GM18507 (cell line): ENCODE measurements at regions not wholly inside any gene's neighbourhood (a gene's known extent, or its start where the extent isn't known, plus 50 kb on each side); places are given as distances from the start of the nearest gene placed in this dataset.

ENCODE experiments used
- DNase-seq: peaks from one replicate; pipeline ENCODE4 v3.0.0; 2011; ENCODE audit warnings: low read depth; ENCODE audit not compliant: insufficient read length; ENCODE audit errors: extremely low spot score
- FAIRE-seq: peaks from 2 replicates; lab custom pipeline; 2011; peaks lifted over from hg19 to GRCh38; lab: Jason Lieb, UNC

DNA sequence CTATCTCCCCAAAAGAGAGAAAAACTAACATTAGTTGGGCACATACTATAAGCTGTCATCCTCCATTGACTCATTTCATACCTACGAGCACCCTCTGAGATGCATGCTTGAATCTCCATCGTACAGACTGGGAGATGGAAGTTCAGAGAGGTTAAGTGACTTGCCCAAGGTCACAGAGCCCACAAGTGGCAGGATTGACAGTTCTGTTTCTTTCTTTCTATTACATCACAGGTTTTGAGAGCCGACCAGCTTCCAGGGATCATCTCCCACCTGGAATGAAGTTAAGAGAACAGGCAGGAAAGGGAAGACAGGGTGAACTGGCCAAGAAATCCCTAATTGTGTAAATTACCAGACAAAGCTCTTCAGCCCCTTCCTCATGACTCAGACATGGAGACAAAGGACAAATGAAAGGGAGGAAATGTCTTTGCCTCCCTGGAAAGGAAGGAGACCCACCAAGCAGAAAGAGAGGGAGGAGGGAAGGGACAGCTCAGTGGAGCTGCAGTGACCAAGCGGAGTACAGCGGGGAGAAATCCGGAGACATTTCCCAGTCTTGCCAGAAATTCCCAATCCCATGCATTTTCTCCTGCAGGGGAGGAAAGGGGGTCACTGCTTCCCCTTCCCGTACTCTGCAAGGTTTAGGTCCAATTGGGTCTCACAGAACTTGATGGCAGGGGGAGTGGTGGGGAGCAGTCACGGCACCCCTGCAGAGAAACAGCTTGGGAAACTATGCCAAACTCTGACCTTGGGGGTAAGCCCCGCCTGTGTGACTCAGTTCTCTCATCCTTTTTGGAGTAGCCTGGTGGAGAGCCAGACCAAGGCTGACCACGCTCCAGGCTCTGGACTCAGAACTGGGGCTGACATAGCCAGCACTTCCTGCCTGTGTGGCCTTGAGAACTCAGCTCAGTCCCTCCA, 154.3 kb downstream of the ANKRD60 start:
- no peak for FAIRE-seq
- no peak for DNase-seq

DNA sequence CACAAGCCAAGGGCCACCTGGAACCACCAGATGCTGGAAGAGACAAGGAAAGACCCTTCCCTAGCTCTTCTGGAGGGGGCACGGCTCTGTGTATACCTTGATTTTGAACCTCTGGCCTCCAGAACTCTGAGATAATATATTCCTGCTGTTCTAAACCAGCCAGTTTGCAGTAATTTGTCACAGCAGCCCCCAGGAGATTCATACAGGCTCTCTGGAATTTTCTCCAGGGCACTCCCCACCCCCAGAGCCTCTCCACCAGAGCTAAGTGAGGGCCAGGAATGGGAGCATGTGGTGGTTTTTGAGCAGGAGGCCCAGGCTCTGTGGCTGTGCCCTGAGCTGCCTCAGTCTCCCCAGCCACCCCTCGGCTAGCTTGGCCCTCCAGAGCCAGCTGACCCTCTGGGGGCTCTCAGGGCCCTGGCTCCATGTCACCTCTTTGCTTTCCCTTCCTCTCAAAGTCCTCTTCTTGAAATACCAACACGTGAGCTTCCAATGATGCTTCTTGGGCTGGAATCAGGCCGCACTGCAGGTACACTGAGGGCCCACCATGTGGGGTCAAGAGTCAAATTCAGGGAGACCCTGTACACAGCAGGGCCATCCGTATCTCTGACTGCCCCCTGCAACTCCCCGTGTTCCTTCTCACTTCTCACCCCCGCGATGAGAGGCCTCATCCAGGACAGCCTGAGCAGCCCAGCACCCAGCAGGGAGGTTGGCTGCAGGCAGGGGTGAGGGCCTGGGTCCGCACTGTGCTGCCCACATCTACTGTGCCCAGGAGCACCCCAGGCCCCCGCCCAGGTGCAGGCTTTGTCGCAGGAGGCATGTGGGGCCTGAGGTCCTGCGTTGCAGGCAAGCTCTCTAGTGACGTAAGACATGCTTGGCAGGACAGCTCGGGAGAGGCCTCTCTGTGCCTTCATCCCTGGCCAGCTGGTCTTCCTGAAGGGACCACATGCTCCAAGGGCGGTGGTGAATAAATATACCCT, 155.5 kb downstream of the ANKRD60 start:
- no peak for FAIRE-seq
- DNase-seq, result no peak

DNA sequence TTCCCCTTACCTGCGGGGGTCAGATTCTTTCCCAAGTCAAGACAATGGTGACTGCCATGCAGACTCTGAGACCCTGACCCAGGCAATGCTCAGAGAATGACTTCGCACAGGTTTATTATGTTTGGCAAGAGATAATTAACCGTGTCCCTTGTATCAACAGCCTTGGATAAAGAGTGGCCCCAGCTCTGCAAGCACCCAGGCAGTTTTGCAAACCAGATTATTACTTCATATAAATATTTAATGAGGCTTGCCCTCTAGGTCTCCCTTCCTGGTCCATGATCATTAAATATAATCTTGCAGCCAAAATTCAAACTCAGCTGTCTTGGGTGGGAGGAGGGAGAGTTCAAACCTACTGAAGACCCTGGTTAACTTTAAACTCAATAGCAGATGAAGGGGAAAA, 156.5 kb downstream of the ANKRD60 start:
- DNase-seq (no peak), FAIRE-seq (no peak)

DNA sequence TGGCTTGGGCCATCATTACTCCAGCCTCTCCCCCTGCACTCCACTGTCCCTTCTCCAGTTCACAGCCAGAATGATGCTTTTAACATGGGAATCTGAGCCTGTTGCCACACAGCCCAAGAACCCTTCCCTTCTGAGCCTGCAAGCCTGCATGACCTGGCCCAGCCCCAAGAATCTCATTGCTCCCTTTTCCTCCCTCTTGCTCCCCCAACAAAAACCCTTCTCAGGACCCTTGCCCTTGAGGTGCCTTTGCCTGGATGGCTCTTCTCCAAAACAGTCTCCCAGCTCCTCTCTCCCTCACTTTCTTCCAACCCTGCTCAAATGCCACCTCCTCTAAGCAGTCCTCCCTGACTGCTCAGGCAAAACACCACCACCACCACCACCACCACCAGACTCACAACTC, 157.2 kb downstream of the ANKRD60 start:
- no peak for FAIRE-seq

DNA sequence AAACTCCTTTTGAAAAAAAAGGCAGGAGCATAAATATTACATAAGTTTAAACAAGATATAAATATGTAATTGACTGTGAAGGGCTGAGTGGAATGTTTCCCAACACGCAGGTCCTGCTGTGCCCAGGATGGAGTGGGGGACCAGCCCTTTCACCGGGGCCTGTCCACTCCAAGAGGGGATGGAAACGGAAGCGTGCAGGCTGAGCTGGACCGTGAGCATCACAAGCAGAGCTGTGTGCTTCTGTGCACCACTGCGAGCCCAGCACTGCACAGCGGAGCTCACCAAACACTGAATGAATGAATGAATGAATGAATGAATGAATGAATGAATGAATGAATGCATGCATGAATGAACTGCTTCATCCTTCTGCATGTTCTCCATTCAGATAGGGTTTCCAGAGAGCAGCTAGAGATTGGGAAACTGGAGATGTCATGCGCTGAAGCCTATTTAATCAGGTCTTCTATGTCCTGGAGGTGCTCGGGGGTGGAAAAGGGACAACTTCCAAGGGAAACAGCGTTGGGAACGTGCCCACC, 157.7 kb downstream of the ANKRD60 start:
- FAIRE-seq, result no peak
- DNase-seq, result no peak

More for the DNA sequence above, 157.2 kb downstream of the ANKRD60 start:
- no peak for DNase-seq

DNA sequence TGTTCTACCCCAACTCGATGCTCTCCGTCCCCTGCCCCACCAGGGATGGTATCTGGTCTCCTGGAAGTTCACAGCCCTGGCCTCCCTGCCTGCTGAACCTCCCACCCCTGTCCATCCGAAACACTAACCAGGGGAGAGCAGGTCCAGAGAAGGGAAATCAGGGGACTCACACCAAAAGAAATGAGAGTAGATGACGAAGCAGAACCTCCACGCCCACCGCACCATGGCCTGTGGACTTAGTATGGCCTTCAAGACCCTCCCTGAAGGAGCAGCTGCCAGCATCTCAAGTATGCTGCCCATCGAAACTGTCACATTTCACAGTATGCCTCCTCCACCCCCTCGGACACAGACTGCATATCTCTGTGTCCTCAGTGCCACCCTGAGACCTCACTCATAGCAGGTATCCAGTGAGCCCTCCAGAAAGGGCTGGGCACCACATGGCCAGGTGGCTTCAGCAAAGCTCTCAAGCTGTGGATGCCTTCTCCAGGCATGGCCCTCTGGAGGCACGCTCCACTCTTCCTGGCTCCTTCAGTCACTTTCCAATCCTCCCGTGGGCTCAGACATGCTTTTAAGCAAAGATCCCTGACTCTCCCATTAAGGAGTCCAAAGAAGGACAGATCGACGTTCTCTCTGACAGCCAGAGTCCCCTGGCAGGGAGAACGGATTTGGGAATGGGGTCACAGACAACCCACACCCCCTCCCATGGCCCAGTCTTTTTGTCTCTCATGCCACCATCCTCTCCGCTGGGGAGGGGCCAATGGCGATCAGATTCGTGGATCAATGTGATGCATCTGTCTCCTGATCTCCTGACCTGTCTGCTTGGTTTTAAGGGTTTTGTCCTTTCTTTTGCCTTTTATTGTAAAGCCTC, 158.4 kb downstream of the ANKRD60 start:
- DNase-seq (no peak), FAIRE-seq (no peak)

DNA sequence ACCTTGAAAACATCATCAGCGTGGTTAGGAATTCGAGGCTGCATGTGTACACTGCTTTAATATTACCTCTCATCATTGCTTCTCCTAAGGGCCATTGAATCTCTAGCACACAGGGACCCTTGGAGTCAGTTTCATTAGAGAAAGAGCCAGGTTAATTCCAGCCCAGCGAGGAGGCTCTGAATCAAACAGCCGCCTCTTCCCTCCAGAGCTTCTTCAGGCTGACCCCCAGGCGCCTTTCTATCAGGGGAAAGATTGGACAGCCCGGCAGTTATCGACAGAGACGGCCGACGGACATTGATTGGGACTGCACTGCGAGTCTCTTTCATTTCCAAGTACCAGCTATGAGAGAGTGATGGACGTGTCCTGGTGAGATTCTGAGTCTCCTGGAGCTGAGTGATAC, 159.2 kb downstream of the ANKRD60 start:
- no peak for DNase-seq
- FAIRE-seq, result no peak

DNA sequence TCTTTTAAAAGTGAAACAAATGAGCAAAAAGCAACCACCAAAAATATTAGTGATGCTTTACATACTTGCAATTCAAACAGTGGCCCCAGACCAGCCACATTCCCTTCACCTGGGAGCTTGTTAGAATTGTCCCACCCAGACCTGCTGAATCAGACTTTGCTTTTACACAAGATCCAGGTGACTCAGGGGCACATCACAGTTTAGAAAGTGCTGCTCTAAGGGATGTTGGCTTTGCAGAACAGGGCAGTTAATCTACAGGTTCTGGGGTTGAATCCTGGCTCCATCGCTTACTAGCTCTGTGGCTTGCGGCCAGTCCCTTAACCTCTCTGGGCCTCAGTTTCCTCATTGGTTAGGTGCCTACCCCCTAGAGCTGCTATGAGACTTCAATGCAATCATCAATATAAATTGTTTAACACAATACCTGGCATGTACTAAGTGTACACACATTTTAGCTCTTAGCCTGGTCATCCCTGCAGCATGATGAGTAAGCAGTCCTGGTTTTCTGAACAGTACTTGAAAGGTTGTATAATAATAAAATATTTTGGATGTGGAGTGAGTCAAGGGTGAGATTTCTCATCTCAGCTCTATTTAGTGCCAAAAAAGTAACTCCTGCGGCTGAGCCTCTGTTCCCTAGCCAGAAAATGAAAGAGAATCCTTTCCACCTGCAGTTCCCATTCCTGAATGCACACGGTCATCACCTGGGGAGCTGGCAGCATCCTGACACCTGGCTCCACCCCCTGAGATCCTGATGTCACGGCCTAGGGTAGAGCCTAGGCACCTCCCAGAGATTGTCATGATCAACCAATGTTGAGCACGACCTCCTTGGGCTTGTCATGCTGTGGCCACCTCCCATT, 162.7 kb downstream of the ANKRD60 start:
- FAIRE-seq (no peak), DNase-seq (no peak)

DNA sequence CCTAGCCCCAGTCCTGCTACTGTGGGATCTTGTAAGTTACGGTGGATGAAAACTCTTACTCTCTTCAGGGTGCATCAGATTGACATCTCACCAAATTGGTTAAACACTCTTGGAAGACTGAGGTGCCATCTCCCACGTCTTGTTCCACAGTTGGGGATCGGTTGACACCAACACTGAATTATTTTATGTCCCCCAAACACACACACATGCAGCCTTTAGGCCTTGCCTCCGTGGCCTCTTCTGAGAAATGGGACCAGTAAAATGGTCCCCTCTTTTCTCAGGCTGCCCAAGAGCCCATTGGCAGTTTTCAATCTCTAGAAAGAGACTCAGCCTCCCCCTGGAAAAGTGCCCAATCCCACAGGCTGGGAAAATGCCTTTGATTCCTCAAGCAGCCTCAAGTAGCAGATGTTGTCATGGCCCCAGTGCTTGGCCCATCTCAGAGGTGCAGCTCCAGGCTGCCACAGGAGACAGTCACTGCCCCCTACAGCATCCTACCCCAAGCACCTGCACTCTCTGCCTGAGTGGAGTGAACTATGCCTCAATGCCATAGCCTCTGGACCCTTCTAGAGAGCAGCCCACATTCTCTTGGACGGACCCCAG, 163.9 kb downstream of the ANKRD60 start:
- FAIRE-seq (no peak), DNase-seq (no peak)

DNA sequence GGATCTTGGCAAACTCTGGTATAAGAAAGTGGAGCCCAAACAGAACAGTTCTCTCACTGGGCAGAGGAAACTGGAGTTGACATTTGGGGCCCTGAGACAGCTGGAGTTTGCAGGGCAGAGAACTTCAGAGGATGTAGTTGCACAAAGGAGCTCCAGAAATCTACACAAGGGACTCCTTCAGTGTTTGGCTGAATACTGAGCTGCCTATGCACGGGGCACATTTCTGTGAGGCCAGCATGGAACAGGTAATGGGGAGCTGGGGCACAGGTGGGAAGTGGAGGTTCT, 169.3 kb downstream of the ANKRD60 start:
- DNase-seq (no peak), FAIRE-seq (no peak)

DNA sequence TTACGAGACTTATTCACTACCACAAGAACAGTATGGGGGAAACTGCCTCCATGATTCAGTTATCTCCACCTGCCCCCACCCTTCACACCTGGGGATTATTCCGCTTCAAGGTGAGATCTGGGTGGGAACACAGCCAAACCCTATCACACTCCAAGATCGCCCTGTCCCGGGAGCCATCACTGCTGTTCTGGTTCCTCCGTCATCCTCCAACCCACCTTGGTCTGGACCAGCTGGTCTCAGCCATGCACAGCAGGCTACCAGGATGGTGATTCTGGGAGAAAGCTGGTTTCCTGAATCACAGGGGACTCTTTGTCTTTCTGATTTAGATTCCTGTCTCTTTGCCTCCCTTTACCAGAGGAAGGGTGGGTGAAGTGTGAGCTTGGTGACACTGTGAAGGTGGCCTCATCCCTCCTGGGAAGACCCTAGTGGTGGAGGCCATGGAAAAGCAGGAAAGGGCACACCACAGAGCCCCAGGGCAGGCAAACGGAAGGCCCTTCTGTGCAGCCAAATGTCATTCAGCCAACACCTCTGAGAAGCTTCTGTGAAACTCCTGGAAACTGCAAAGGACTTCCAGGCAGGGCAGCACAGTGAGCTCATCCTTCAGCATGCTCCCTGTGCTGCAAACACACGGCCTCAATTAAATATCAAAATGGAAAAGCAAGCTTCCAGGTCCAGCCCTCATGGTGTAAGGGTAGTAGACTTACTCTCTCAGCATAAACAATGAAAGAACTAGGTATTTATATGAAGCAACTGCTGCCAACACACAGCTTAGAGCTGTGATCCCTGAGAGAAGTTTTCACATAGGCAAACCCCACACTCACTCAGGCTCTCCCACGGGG, 169.8 kb downstream of the ANKRD60 start:
- no peak for DNase-seq
- FAIRE-seq, result no peak

DNA sequence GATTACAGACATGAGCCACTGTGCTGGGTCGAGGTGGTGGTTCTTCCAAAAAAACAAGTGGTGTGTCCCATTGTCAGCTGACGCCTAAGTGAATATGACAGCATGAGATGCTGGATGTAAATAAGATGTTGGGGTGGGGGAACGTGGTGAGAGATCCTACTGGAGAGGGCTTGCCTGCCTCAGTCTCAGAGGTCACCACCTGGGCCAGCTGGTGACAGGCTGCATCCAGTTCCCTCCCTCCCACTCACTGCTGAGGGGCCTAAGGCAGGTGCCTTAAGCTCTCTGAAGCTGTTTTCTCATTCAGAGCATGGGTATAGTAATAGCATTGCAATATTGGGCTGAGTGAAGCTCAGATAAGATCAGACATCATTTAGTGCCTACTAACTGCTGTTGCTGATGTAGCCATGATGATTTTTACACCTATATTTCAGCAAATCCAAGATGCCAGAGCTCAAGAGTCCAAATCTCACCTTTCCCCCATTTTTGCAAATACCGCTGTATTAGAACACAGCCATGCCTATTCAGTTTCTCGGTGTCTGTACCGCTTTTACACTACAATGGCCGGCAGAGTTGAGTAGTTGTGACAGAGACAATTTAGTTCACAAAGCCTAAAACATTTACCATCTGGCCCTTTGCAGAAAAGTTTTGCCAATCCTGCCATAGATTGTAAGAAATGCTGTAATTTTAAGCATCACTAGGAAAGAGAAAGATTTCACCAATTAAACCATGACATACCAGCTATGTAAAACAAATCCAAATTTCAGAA, 171.3 kb downstream of the ANKRD60 start:
- FAIRE-seq, result no peak
- no peak for DNase-seq

DNA sequence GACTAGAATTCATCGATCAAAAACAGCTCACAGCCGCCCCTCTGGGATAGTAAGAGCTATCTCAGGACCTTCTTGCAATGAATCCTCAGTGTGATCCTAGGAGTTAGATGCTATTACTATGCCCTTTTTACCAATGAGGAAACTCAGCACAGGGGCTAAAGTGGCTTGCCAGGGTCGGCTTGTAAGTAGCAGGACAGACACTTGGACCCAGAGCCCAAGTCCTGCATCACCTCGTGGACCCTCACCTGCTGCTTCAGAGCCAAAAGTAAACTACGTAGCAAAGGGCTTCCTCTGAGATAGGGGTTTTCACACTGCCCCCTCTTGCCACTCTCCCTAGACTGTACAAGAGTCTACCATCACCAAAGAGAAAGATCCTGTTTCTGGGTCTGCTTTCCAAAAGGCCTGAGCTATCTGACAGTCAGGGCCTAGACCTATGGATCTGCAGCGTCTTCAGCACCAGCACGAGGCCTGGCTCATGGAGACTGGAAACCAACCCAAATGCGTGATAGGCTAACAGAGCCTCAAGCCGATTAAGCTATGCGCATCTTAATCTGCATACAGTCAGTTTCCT, 172.3 kb downstream of the ANKRD60 start:
- DNase-seq, result no peak
- no peak for FAIRE-seq

DNA sequence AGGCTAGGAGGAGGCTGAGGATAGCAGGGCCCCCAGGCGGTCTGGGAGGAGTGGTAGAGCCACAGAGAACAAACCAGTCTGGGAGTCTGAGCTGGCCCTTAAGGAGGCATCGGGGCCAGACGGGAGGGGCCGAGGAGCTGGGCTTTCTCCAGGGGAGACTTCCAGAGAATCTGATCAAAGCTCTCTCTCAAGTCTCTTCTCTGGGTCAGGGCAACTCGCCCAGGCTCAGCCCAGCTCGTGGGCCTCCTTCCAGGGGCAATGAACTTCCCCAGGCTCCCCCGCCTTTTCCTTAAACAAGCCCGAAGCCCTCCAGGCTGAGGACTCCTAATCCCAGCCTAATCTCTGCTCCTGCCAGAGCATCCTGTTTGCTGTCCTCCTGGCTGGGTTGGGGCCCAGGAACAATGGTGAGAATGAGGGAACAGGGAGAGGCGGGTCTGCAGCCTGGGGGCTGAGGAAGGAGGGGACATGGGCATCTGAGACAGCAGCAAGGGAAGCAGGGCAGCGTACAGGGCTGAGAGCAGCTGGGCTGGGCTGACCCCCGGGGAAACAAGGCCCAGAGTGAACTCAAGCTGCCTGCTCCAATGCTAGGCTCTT, 173.6 kb downstream of the ANKRD60 start:
- DNase-seq (no peak), FAIRE-seq (no peak)

DNA sequence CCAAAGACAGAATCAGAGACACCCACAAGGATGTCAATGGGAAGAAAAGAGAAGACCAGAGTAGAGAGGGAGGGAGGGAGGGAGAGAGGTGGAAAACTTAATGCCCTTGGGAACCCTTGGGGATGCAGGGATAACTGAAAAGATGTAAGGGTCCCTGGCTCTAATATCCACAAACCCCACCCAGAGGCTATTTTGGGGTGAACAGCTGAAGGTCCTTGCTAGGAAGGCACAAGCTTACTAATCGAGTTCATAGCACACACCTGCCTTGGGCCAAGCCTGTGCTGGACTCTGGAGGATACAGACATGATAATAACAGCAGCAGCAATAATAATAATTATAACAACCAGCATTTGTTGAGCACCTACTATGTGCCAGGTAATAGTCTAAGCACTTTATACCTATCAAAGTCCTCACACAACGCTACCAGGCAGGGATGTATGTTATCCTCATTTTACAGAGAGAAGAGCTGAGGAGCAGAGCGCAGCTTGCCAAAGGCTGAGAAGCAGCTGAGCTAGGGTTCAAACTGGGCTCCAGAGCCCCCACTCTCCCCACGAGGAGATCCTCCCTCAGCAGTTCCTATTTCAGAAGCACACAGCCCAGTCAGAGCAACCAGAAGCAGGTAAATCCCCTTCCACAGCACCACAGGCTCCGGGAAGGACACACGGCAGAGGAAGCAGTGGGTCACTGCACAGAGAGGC, 174.2 kb downstream of the ANKRD60 start:
- no peak for FAIRE-seq

More for the DNA sequence above, 174.2 kb downstream of the ANKRD60 start:
- DNase-seq, result no peak
